ENCODE measurements at regions not wholly inside any gene's neighbourhood (a gene's known extent, or its start where the extent isn't known, plus 50 kb on each side); places are given as distances from the start of the nearest gene placed in this dataset.

- no peaks in the 10 kb centered on the region for H4K20me1 ChIP-seq (ENCODE audit: control insufficient read depth, insufficient read depth)
- H3K9ac ChIP-seq (ENCODE audit: control insufficient read depth, insufficient read depth, low read length) = no peak overlapping the region
- peaks cover 11% of the 10 kb centered on the region; the same call in 2 of the 3 replicates for H3K9me3 ChIP-seq (replicated peaks; ENCODE audit: control insufficient read depth, insufficient read depth, low read length)
- H3K27me3 ChIP-seq (replicated peaks in 1 of 2; ENCODE audit: control insufficient read depth in 2 of 2, insufficient read depth in 2 of 2, low read length in 1 of 2) = no peaks in the 10 kb centered on the region
- no peak overlapping the region for H3K27ac ChIP-seq (ENCODE audit: control insufficient read depth, insufficient read depth)
- ChIA-PET SMC1A (ENCODE audit: uncharacterized antibody, unreplicated experiment) (interaction anchor here (0.6 kb wide), 1 partner anchor 22 kb away, joined by 3 read pairs; no protein-coding TSS in a partner anchor), POLR2A (no interaction called here), RAD21 (ENCODE audit: unreplicated experiment) (no interaction called here), CTCF (interaction anchor here (1.1 kb wide), 1 partner anchor 24 kb away, joined by 3 read pairs; no protein-coding TSS in a partner anchor)
- no peak for ATAC-seq
- H3K36me3 ChIP-seq (ENCODE audit: control insufficient read depth in 2 of 2, insufficient read depth in 2 of 2, low read length in 1 of 2) = no peaks in the 10 kb centered on the region
- H3K79me2 ChIP-seq (ENCODE audit: control insufficient read depth, insufficient read depth, low read length) = no peaks in the 10 kb centered on the region
- in situ Hi-C loops (cut with MboI) = no loop called here
- H2AFZ ChIP-seq (ENCODE audit: control insufficient read depth, low read depth, low read length) = peak overlapping the region; percentile 33
- intact Hi-C loops (cut with micrococcal nuclease; ENCODE audit: unreplicated experiment) = no loop called here
- DNase-seq (ENCODE audit: low read depth, low spot score) = no peak
- no TSS peak for BruUV-seq (replicated peaks)
- H3K4me1 ChIP-seq (ENCODE audit: control insufficient read depth, insufficient read depth, low read length) = no peaks in the 10 kb centered on the region
- no peak for FAIRE-seq
- no peak overlapping the region for H3K4me2 ChIP-seq (ENCODE audit: control insufficient read depth, insufficient read depth)
- no peak overlapping the region for H3K4me3 ChIP-seq
- WGBS (ENCODE audit: insufficient coverage, insufficient replicate concordance, low lambda C conversion rate, missing lambda C conversion rate) = 37% methylated on average over 12 of the region's 12 CpGs
- no peak for TF ChIP-seq RFX5 (IDR thresholded peaks at IDR 0.05; ENCODE audit: low read depth, low read length)
- TF ChIP-seq SREBF2 (IDR thresholded peaks at IDR 0.05; ENCODE audit: low read length) = no peak
- no peak for TF ChIP-seq POLR2AphosphoS2 (IDR thresholded peaks at IDR 0.05; ENCODE audit: low read depth, low read length)
- TF ChIP-seq MEF2A (IDR thresholded peaks at IDR 0.05; ENCODE audit: insufficient read depth, low read depth, low read length) = no peak
- no peak for TF ChIP-seq NKRF (conservative IDR thresholded peaks at IDR 0.05)
- TF ChIP-seq SMC3 (IDR thresholded peaks at IDR 0.05; ENCODE audit: borderline replicate concordance, low read length) = no peak
- no peak for TF ChIP-seq NR2C2 (IDR thresholded peaks at IDR 0.05; ENCODE audit: borderline replicate concordance, control insufficient read depth, insufficient read length, low read depth)
- no peak for TF ChIP-seq RUNX3 (IDR thresholded peaks at IDR 0.05; ENCODE audit: low read length)
- TF ChIP-seq RELB (IDR thresholded peaks at IDR 0.05; ENCODE audit: low read depth) = no peak
- TF ChIP-seq ZNF384 (IDR thresholded peaks at IDR 0.05; ENCODE audit: borderline replicate concordance, low read depth, low read length) = no peak
- TF ChIP-seq ZBTB4 (CRISPR knock-in tag; IDR thresholded peaks at IDR 0.05) = no peak
- no peak for TF ChIP-seq ZBTB11 (CRISPR knock-in tag; IDR thresholded peaks at IDR 0.05)
- no peak for TF ChIP-seq HDAC2 (IDR thresholded peaks at IDR 0.05)
These were observed 78.0 kb upstream of the ATP5PO start for GRCh38 chr21:33993286-33994231.

Measured in GM12878 (cell line).